HFF-Myc (cell line): ENCODE measurements at regions not wholly inside any gene's neighbourhood (a gene's known extent, or its start where the extent isn't known, plus 50 kb on each side); places are given as distances from the start of the nearest gene placed in this dataset.

ENCODE experiments used
- DNase-seq: peaks from one replicate; pipeline ENCODE4 v3.0.0-alpha.2; 2011; ENCODE audit warnings: low read depth; ENCODE audit errors: extremely low read depth
- H3K4me3 ChIP-seq: replicated peaks from 2 replicates; pipeline ENCODE4 v1.5.1; 2011; ENCODE audit warnings: low read depth, mild to moderate bottlenecking, control low read depth, low read length
- TF ChIP-seq, protein P1 (sequence below): IDR thresholded peaks from 2 replicates; pipeline ENCODE4 v1.5.1; 2012; ENCODE audit warnings: mild to moderate bottlenecking, low read depth, low read length, control low read depth; ENCODE audit errors: missing control alignments

DNA sequence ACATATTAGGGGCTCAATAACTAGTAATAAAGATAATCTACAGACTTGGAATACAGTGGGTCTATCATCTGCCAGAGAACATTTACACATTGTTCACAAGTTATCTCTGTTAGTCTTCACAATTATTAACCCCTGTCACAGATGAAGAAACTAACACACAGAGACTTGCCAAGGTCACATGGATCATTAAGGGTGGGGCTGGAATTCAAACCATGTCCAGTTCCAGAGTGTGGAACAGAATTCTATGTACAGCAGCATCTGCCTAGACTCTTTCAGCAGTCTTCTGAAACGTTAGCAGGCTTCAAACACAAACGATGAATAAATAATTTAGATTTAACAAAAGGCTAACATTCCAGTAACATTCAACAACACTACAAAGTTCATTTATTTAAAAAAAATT lies 673.9 kb upstream of the NR2F2 start:
- DNase-seq, result no peak
- TF ChIP-seq, protein P1, sequence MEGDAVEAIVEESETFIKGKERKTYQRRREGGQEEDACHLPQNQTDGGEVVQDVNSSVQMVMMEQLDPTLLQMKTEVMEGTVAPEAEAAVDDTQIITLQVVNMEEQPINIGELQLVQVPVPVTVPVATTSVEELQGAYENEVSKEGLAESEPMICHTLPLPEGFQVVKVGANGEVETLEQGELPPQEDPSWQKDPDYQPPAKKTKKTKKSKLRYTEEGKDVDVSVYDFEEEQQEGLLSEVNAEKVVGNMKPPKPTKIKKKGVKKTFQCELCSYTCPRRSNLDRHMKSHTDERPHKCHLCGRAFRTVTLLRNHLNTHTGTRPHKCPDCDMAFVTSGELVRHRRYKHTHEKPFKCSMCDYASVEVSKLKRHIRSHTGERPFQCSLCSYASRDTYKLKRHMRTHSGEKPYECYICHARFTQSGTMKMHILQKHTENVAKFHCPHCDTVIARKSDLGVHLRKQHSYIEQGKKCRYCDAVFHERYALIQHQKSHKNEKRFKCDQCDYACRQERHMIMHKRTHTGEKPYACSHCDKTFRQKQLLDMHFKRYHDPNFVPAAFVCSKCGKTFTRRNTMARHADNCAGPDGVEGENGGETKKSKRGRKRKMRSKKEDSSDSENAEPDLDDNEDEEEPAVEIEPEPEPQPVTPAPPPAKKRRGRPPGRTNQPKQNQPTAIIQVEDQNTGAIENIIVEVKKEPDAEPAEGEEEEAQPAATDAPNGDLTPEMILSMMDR, result no peak
- no peak overlapping the region for H3K4me3 ChIP-seq

DNA sequence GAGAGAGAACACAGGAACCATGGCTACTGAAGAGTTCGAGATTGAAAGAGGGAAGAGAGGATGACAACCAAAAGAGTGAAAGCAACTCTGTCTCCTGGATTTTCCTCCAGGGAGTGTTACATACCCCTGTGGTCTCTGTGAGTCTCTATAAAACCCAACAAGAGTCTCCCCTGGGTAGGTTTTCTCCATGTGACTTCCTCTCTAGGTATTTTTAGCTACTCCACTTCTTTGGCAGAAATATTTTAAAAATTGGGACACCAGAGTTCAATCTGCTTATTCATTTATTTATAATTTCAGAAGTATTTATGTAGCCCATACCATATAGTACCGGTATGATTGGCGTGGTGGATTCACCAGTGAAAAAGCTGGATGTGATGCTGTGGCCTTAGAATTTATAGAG lies 671.7 kb upstream of the NR2F2 start:
- no peak for DNase-seq
- no peak overlapping the region for H3K4me3 ChIP-seq
- TF ChIP-seq, protein P1, result no peak

DNA sequence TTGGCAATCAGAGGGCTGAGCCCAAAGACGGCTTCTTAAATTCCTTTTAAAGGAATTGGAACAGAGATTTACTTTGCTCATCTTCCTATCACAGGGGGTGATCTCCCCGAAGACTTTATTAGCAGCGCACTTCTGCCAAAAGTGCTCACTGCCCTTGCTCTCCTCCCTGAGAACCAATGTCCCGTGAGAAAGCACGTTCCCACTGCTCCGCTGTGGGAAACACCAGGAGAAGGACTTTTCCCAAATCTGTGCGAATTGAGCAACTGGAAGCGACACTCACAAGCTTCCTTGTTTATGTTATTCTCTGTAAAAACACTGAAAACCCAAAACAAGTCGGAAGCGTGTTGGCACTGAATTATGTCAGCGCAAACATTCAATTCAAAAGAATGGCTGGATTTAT lies 670.8 kb upstream of the NR2F2 start:
- H3K4me3 ChIP-seq, result no peak overlapping the region
- TF ChIP-seq, protein P1, result no peak

DNA sequence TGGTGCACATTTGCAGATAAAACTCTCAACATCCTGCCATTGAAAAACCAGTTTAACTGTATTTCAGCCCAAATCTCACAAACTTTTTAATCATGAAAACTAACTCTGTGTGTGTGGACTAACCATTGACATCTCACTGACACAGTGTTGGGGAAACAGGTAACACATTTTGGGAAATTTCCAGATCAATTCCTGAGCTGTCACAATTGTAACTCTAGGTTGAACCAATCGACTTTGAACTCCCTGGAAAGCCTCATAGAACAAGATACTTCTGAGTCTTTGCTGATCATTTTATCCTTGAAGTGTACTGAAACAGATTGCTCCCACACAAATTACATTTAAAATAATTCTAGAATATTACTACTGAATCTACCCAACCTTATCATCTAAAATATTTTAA lies 667.9 kb upstream of the NR2F2 start:
- DNase-seq, result no peak
- TF ChIP-seq, protein P1, result no peak

More for the DNA sequence above, 670.8 kb upstream of the NR2F2 start:
- no peak for DNase-seq

DNA sequence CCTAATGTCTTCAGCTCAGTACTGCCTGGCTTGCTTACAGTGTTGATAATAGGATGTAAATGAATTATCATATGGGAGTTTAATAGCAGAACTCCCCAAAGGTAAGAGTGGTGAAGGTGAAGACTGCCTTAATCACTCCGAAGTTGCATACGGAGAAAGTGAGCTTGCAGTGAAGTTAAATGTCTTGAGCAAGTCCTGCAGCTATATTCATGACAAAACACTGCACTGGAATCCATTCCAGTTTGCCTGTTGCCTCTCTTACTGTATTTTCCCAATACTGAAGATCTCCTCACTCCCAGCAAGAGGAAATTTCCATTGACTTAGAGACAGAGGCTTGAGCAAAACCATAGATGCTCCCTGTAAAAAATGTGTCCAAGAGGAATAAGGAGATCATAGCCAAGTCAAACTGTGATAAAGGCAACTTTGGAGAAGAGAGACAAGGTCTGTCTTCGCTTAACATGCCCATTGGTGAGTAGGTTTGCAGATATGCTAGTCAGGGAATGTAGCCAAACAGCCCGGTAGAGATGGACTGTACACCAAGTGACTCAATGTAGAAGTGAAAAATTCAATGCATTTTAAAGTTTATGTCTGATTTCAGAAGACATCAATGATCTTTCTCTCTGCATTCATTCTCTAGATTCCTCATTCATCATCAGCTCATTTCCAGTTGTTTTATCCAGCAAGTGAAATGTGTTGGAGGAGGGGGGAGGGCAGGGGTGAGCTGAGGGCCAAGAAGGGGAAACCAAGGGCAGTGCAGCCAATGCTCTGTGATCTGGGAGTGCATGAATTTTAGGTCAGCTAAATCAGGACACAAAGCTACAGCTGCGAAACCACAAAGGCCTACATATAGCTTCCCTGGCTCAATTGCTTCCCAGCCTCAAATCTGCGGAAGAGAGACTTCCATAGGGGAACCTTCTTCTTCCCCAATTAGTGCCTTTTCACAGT lies 667.1 kb upstream of the NR2F2 start:
- DNase-seq, result no peak
- TF ChIP-seq, protein P1, result no peak
- no peak overlapping the region for H3K4me3 ChIP-seq

More for the DNA sequence above, 667.9 kb upstream of the NR2F2 start:
- no peak overlapping the region for H3K4me3 ChIP-seq

DNA sequence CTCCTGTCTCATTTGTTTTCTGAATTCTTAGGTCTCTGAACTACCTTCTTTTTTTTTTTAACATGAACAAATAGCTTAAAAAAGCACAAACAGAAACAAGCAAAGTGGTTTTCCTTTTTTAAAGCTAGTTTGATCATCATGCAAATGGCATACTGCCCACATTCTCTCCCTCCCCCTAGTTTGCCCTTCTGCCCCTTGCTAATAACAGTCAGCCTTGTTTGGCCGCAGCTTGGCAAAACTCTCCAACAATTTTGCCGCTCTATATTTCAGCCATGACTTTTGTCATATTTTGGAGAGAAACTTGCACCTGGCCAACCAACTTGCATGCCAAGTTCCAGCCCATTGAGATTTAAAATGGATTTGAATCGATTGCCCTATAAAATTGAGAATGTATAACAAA lies 666.0 kb upstream of the NR2F2 start:
- TF ChIP-seq, protein P1, result no peak
- H3K4me3 ChIP-seq, result no peak overlapping the region
- DNase-seq, result no peak
